ENCODE measurements at regions not wholly inside any gene's neighbourhood (a gene's known extent, or its start where the extent isn't known, plus 50 kb on each side); places are given as distances from the start of the nearest gene placed in this dataset.

DNA sequence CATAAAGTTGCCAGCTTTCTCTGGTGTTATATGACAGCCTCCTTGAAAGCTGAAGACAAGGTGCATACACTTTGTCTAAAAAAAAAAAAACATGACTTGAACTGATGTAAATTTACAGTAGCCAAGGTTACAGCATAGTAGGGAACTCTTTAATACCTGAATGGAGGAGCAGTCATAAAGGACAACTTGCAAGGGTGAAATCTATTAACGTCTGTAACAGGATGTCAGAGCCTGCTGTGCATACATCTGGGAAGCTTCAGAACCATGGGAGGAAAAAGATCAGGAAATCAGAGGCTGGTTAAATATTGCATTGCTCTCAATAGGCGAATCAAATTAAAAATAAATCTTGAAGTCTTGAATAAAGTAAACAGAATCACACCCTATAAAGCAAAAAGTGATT lies 484.0 kb upstream of the CTSO start:
- Mint-ChIP-seq H3K27me3 (ENCODE audit: low read depth) (no peaks in the 10 kb centered on the region), H3K36me3 (ENCODE audit: low read depth) (no peaks in the 10 kb centered on the region), H3K4me3 (no peak overlapping the region), H3K4me1 (no peaks in the 10 kb centered on the region), H3K27ac (peak overlapping the region in 1 of 3 experiments; percentile 6), H3K9me3 (no peaks in the 10 kb centered on the region)
- TF ChIP-seq, protein P1, sequence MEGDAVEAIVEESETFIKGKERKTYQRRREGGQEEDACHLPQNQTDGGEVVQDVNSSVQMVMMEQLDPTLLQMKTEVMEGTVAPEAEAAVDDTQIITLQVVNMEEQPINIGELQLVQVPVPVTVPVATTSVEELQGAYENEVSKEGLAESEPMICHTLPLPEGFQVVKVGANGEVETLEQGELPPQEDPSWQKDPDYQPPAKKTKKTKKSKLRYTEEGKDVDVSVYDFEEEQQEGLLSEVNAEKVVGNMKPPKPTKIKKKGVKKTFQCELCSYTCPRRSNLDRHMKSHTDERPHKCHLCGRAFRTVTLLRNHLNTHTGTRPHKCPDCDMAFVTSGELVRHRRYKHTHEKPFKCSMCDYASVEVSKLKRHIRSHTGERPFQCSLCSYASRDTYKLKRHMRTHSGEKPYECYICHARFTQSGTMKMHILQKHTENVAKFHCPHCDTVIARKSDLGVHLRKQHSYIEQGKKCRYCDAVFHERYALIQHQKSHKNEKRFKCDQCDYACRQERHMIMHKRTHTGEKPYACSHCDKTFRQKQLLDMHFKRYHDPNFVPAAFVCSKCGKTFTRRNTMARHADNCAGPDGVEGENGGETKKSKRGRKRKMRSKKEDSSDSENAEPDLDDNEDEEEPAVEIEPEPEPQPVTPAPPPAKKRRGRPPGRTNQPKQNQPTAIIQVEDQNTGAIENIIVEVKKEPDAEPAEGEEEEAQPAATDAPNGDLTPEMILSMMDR (IDR thresholded peaks at IDR 0.05; ENCODE audit: unreplicated experiment in 3 of 3): no peak

DNA sequence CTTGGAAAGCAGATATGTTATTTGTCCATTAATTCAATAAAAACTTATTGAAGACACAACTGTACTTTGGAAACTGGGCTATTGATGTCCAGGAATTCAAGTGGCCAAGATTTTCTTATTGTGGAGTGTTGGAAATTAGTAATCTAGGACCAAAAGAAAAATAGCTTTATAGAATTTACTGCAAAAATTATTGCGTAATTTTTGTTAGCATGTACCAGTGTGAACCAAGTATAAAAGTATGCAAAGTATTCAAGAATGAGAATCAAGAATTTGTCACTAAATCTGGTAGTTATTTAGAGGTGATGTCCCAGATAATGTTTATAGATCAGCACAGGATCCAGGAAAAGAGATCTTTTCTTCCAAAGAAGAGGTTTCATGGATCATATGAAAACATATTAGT lies 468.9 kb upstream of the CTSO start:
- Mint-ChIP-seq H3K27me3 (ENCODE audit: low read depth) (no peaks in the 10 kb centered on the region), H3K4me1 (peaks cover 12% of the 10 kb centered on the region), H3K4me3 (no peak overlapping the region), H3K36me3 (ENCODE audit: low read depth) (no peaks in the 10 kb centered on the region), H3K9me3 (peaks cover 4% of the 10 kb centered on the region), H3K27ac (no peak overlapping the region)
- TF ChIP-seq, protein P1 (IDR thresholded peaks at IDR 0.05; ENCODE audit: unreplicated experiment in 3 of 3): no peak

DNA sequence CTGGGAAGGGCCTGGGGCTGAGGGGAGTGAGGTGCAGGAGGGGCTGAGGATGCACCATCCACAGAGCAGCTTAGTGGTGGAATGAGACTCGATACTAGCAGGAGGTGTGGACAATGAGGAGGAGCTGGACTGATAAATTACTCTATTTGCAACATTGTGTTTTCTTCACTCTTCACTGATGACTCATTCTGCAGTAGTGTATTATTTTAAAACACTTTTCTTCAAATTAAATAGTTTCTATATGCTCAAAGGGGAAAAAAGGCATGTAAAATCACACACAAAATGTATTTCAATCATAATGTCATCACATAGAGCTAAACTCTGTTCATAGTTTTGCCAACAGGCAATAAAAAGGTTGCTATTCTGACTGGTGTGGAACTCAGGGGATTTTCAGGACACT lies 467.0 kb upstream of the CTSO start:
- H3K36me3 Mint-ChIP-seq (ENCODE audit: low read depth): no peaks in the 10 kb centered on the region
- H3K9me3 Mint-ChIP-seq: peaks cover 9% of the 10 kb centered on the region
- H3K4me3 Mint-ChIP-seq: no peak overlapping the region
- peaks cover 12% of the 10 kb centered on the region for H3K4me1 Mint-ChIP-seq
- TF ChIP-seq, protein P1 (IDR thresholded peaks at IDR 0.05; ENCODE audit: unreplicated experiment in 3 of 3): no peak
- no peaks in the 10 kb centered on the region for H3K27me3 Mint-ChIP-seq (ENCODE audit: low read depth)
- H3K27ac Mint-ChIP-seq: peak overlapping the region; percentile 14 to 50 (median 41)

DNA sequence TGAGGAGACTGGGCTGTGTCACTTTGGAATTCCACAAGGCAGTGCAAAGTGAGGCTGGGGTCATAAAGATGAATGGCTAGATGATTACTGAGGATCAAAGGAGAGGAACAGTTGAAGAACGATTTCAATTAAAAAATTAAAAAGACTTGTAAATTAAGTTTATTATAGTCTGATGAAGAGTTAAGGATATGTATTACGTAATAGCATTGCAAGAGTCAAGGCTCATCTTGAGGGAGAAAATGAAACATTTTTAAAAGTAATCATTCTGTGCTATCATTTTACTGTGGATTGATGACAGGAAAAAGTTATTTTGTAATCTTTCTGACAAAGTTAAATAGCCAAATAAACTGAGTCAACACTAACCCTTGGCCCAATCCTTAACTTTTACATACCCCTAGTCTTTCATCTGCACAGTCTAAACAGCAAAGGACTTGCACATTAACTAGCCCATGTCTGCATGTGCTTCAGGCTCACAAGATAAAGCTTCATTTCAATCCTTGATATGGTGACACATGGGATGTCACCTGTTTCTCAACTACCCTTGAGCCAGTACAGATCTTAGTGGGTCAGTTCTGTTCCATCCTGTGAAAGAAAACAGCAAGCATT lies 465.5 kb upstream of the CTSO start:
- TF ChIP-seq, protein P1 (IDR thresholded peaks at IDR 0.05; ENCODE audit: unreplicated experiment in 3 of 3): no peak
- Mint-ChIP-seq H3K27ac (peak overlapping the region in 1 of 3 experiments; percentile 29), H3K9me3 (peaks cover 9% of the 10 kb centered on the region), H3K36me3 (ENCODE audit: low read depth) (no peaks in the 10 kb centered on the region), H3K27me3 (ENCODE audit: low read depth) (no peaks in the 10 kb centered on the region), H3K4me1 (peaks cover 12% of the 10 kb centered on the region), H3K4me3 (no peak overlapping the region)

DNA sequence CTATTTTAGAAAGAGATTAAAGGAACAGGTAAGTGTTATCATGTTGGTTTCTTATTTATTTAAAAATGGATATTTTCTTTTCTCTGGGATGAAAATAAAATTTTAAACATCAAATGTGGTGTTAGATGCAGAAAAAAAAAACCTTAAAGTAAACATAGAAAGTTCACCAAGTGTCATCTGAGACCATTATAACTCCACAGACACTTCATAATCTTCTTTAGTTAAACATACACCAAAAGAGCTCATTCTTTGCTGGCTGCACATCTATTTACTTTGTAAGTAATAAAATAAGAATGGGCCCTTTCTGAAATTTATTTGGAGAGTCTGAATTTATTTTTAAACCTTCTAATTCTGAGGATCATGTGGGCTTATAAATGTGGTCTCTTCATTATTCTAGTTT lies 460.7 kb upstream of the CTSO start:
- Mint-ChIP-seq H3K4me1 (peaks cover 16% of the 10 kb centered on the region), H3K36me3 (ENCODE audit: low read depth) (no peaks in the 10 kb centered on the region), H3K4me3 (no peak overlapping the region), H3K27ac (peak overlapping the region in 1 of 3 experiments; percentile 40), H3K27me3 (ENCODE audit: low read depth) (no peaks in the 10 kb centered on the region), H3K9me3 (peaks cover 15% of the 10 kb centered on the region)
- TF ChIP-seq, protein P1 (IDR thresholded peaks at IDR 0.05; ENCODE audit: unreplicated experiment in 3 of 3): no peak

Data from nephron (organoid).